Endodermal cell (in vitro differentiated cells): ENCODE measurements at regions not wholly inside any gene's neighbourhood (a gene's known extent, or its start where the extent isn't known, plus 50 kb on each side); places are given as distances from the start of the nearest gene placed in this dataset.

Source experiments
- DNase-seq: peaks from one replicate; pipeline ENCODE4 v3.0.0-alpha.2; 2017
- H3K27ac ChIP-seq: 2 replicates; pipeline ENCODE4 v1.5.1; 2013; ENCODE audit warnings: mild to moderate bottlenecking, low read depth, low read length, moderate library complexity
- H3K27me3 ChIP-seq: 2 replicates; pipeline ENCODE4 v1.6.1; 2013; ENCODE audit warnings: mild to moderate bottlenecking, low read length, moderate library complexity; ENCODE audit not compliant: insufficient read depth, control insufficient read depth, poor library complexity, severe bottlenecking
- H3K36me3 ChIP-seq: 2 replicates; pipeline ENCODE4 v1.7.0; 2013; ENCODE audit warnings: mild to moderate bottlenecking, low read length, moderate library complexity; ENCODE audit not compliant: control insufficient read depth, insufficient read depth
- H3K4me1 ChIP-seq: one replicate; pipeline ENCODE4 v1.7.0; 2013; ENCODE audit warnings: low read length; ENCODE audit not compliant: control insufficient read depth, insufficient read depth
- H3K4me3 ChIP-seq: 2 replicates; pipeline ENCODE4 v1.5.1; 2013; ENCODE audit warnings: mild to moderate bottlenecking, low read length, moderate library complexity
- H3K9ac ChIP-seq: 2 replicates; pipeline ENCODE4 v1.6.1; 2013; ENCODE audit warnings: mild to moderate bottlenecking, low read length, moderate library complexity; ENCODE audit not compliant: poor library complexity, severe bottlenecking; ENCODE audit errors: extremely low read depth
- H3K9me3 ChIP-seq: 2 replicates; pipeline ENCODE4 v1.6.1; 2013; ENCODE audit warnings: mild to moderate bottlenecking, low read length, moderate library complexity; ENCODE audit not compliant: control insufficient read depth
- H3K27ac Mint-ChIP-seq: 2 replicates; pipeline ENCODE4 v1.8.0; 2020; ENCODE audit warnings: mixed read lengths
- H3K27me3 Mint-ChIP-seq: 2 replicates; pipeline ENCODE4 v1.8.0; 2021; ENCODE audit warnings: mild to moderate bottlenecking, mixed read lengths; ENCODE audit not compliant: insufficient read depth
- H3K36me3 Mint-ChIP-seq: 2 replicates; pipeline ENCODE4 v1.8.0; 2020; ENCODE audit warnings: low read depth, mixed read lengths
- H3K4me1 Mint-ChIP-seq: 2 replicates; pipeline ENCODE4 v1.8.0; 2020; ENCODE audit warnings: mixed read lengths
- H3K4me3 Mint-ChIP-seq: 2 replicates; pipeline ENCODE4 v1.8.0; 2020; ENCODE audit warnings: mild to moderate bottlenecking, moderate library complexity, mixed read lengths
- H3K9me3 Mint-ChIP-seq: 2 replicates; pipeline ENCODE4 v1.8.0; 2020; ENCODE audit warnings: mild to moderate bottlenecking, mixed read lengths
- WGBS, 2 experiments: methylation state at CpG; one replicate each; pipeline versions ENCODE4 v1.1.5 to v1.1.7; 2013; ENCODE audit warnings: missing lambda C conversion rate in 2 of 2, mixed read lengths in 1 of 2; ENCODE audit not compliant: insufficient coverage in 1 of 2, insufficient read length in 1 of 2; 5-methylcytosine and 5-hydroxymethylcytosine counted together
- TF ChIP-seq, protein P1 (sequence below): fragments of 200-600 bp; sonication (generic); conservative IDR thresholded peaks from 2 replicates; pipeline ENCODE4 v1.5.0; 2021; ENCODE audit warnings: antibody characterized with exemption, mild to moderate bottlenecking

DNA sequence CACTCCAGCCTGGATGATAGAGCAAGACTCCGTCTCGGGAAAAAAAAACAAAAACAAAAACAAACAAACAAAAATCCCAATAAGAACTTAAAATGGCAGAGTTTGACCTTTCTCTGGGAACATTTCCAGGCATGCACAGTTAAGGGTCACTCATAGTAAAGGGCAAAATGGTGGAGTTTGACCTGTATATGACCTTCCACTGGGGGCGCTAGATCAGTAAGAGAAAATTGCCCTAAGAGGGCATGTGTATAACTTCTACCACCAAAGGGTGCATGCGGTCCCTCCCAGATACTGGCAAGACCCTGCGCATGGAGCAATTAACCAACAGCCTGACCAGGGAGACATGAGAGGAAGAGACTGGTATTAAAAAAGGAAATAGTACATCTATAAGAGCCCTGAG, 177.2 kb downstream of the MOSPD2 start:
- H3K27ac ChIP-seq, result no peak overlapping the region
- Mint-ChIP-seq H3K4me3 (no peak overlapping the region), H3K27me3 (no peaks in the 10 kb centered on the region), H3K9me3 (peaks cover 84% of the 10 kb centered on the region), H3K27ac (no peak overlapping the region), H3K4me1 (no peaks in the 10 kb centered on the region), H3K36me3 (peaks cover 4% of the 10 kb centered on the region)
- H3K4me3 ChIP-seq, result no peak overlapping the region
- H3K4me1 ChIP-seq, result no peaks in the 10 kb centered on the region
- no peaks in the 10 kb centered on the region for H3K27me3 ChIP-seq
- no peaks in the 10 kb centered on the region for H3K36me3 ChIP-seq
- H3K9me3 ChIP-seq, result peaks cover 17% of the 10 kb centered on the region
- WGBS, 2 experiments, result 94% methylated on average over 5 of the region's 5 CpGs; no CpG with 5 or more reads in 1 of the 2 experiments
- DNase-seq, result no peak
- TF ChIP-seq, protein P1, sequence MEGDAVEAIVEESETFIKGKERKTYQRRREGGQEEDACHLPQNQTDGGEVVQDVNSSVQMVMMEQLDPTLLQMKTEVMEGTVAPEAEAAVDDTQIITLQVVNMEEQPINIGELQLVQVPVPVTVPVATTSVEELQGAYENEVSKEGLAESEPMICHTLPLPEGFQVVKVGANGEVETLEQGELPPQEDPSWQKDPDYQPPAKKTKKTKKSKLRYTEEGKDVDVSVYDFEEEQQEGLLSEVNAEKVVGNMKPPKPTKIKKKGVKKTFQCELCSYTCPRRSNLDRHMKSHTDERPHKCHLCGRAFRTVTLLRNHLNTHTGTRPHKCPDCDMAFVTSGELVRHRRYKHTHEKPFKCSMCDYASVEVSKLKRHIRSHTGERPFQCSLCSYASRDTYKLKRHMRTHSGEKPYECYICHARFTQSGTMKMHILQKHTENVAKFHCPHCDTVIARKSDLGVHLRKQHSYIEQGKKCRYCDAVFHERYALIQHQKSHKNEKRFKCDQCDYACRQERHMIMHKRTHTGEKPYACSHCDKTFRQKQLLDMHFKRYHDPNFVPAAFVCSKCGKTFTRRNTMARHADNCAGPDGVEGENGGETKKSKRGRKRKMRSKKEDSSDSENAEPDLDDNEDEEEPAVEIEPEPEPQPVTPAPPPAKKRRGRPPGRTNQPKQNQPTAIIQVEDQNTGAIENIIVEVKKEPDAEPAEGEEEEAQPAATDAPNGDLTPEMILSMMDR, result peak; percentile 34
- no peak overlapping the region for H3K9ac ChIP-seq

DNA sequence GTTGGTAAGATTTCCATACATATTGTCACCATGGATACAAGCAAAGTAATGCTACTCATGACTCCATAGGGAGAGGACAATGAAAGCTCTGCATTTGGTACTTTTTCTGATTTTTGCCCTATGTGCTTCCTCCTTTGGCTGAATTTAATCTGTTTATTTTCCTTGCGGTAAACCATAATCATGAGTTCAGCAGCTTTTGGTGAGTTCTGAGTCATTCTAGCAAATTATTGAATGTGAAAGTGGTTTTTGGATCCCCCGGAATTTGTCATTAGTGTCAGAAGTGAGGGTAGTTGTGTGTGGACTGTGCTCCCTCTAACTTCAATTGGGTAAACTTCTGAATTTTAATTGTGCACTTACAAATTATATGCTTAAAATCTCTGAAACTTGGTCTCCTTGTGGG, 170.3 kb downstream of the MOSPD2 start:
- H3K4me3 ChIP-seq, result no peak overlapping the region
- TF ChIP-seq, protein P1, result no peak
- peaks cover 38% of the 10 kb centered on the region for H3K9me3 Mint-ChIP-seq
- no peaks in the 10 kb centered on the region for H3K36me3 ChIP-seq
- DNase-seq, result no peak
- no peaks in the 10 kb centered on the region for H3K4me1 ChIP-seq
- no peaks in the 10 kb centered on the region for H3K27me3 Mint-ChIP-seq
- no peak overlapping the region for H3K27ac Mint-ChIP-seq
- no peak overlapping the region for H3K27ac ChIP-seq
- H3K27me3 ChIP-seq, result no peaks in the 10 kb centered on the region
- H3K9ac ChIP-seq, result no peak overlapping the region
- no peak overlapping the region for H3K4me3 Mint-ChIP-seq
- WGBS, 2 experiments, result 98% methylated on average over 2 of the region's 2 CpGs; no CpG with 5 or more reads in 1 of the 2 experiments
- H3K9me3 ChIP-seq, result no peaks in the 10 kb centered on the region
- H3K4me1 Mint-ChIP-seq, result no peaks in the 10 kb centered on the region
- no peaks in the 10 kb centered on the region for H3K36me3 Mint-ChIP-seq

DNA sequence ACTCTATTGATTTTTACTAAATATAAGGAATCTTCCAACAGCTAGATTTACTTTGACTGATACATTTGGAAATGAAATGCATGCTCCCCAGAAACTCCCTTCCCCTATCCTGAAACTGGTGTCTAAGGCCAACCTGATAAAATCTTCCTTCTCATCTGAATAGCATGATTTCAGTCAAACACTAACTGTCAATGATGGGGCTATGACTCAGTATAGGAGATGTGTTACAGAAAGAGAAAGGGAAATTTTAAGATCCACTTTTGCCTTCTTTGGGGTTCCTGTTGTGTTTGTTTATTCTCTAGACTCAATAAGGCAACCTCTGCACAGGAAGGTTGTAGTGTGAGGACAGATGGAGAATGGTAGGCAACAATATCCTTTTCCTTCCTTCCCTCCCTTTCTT, 160.7 kb downstream of the MOSPD2 start:
- Mint-ChIP-seq H3K27me3 (no peaks in the 10 kb centered on the region), H3K4me1 (no peaks in the 10 kb centered on the region), H3K9me3 (peaks cover 39% of the 10 kb centered on the region), H3K27ac (no peak overlapping the region), H3K4me3 (no peak overlapping the region), H3K36me3 (no peaks in the 10 kb centered on the region)
- Histone ChIP-seq H3K27ac (no peak overlapping the region), H3K36me3 (no peaks in the 10 kb centered on the region), H3K4me3 (no peak overlapping the region), H3K9me3 (no peaks in the 10 kb centered on the region), H3K9ac (no peak overlapping the region), H3K27me3 (no peaks in the 10 kb centered on the region), H3K4me1 (no peaks in the 10 kb centered on the region)
- TF ChIP-seq, protein P1, result no peak
- no peak for DNase-seq
